ENCODE measurements at regions not wholly inside any gene's neighbourhood (a gene's known extent, or its start where the extent isn't known, plus 50 kb on each side); places are given as distances from the start of the nearest gene placed in this dataset.

GRCh38 chr5:165579911-165580310 is 2074.5 kb downstream of the MAT2B start:
- ATAC-seq (ENCODE audit: low read depth): no peak
- no peak overlapping the region for H3K4me3 ChIP-seq (ENCODE audit: control extremely low read depth in 1 of 5, extremely low read depth in 1 of 5, insufficient read depth in 1 of 5, low read depth in 2 of 5, low read length in 4 of 5)
- no peaks in the 10 kb centered on the region for H3K36me3 ChIP-seq (replicated peaks in 1 of 2; ENCODE audit: control extremely low read depth in 1 of 2, control insufficient read depth in 1 of 2, extremely low read depth in 1 of 2, insufficient read depth in 2 of 2, low read length in 1 of 2)
- peaks cover 0 to 5% (median 0%) of the 10 kb centered on the region in 3 donors for H3K9me3 ChIP-seq (ENCODE audit: control extremely low read depth in 1 of 3, control insufficient read depth in 2 of 3, insufficient read depth in 1 of 3, low read length in 2 of 3)
- no peaks in the 10 kb centered on the region for H3K27me3 Mint-ChIP-seq
- no peaks in the 10 kb centered on the region for H3K4me1 ChIP-seq (ENCODE audit: control insufficient read depth in 2 of 2, insufficient read depth in 2 of 2, low read length in 2 of 2)
- ChIA-PET CTCF (no interaction called here), POLR2A (no interaction called here)
- no peak overlapping the region for H3K27ac Mint-ChIP-seq
- H3K4me2 ChIP-seq (replicated peaks; ENCODE audit: low read depth, low read length, poor library complexity, severe bottlenecking): no peak overlapping the region
- H3K4me1 Mint-ChIP-seq: no peaks in the 10 kb centered on the region
- no peaks in the 10 kb centered on the region for H3K9me3 Mint-ChIP-seq (ENCODE audit: insufficient read depth)
- no peak overlapping the region for H2AFZ ChIP-seq (ENCODE audit: insufficient read depth, low read depth, low read length, poor library complexity, severe bottlenecking)
- no peak overlapping the region for H3K9ac ChIP-seq (ENCODE audit: low read length)
- intact Hi-C loops (cut with micrococcal nuclease): no loop called here
- no peak for TF ChIP-seq EZH2 (IDR thresholded peaks at IDR 0.05; ENCODE audit: borderline replicate concordance, insufficient read depth, low read depth, low read length, poor library complexity, severe bottlenecking)
- no peak for TF ChIP-seq CTCF (IDR thresholded peaks at IDR 0.05)
- H3K4me3 Mint-ChIP-seq: no peak overlapping the region
- no peak overlapping the region for H3K27ac ChIP-seq (ENCODE audit: low read length in 2 of 2)
- H3K27me3 ChIP-seq (replicated peaks in 1 of 4; ENCODE audit: control extremely low read depth in 1 of 4, control insufficient read depth in 3 of 4, insufficient read depth in 4 of 4, low read length in 3 of 4): no peaks in the 10 kb centered on the region
- no peaks in the 10 kb centered on the region for H4K20me1 ChIP-seq (ENCODE audit: control insufficient read depth, insufficient read depth, low read length, poor library complexity, severe bottlenecking)
- no peaks in the 10 kb centered on the region for H3K79me2 ChIP-seq (ENCODE audit: control insufficient read depth, insufficient read depth, low read length)
- DNase-seq: no peak

GRCh38 chr5:165594693-165595092 is 2089.3 kb downstream of the MAT2B start:
- no peaks in the 10 kb centered on the region for H3K4me1 Mint-ChIP-seq
- intact Hi-C loops (cut with micrococcal nuclease): no loop called here
- no peak overlapping the region for H3K4me3 Mint-ChIP-seq
- H3K4me1 ChIP-seq (ENCODE audit: control insufficient read depth in 2 of 2, insufficient read depth in 2 of 2, low read length in 2 of 2): no peaks in the 10 kb centered on the region
- H3K9ac ChIP-seq (ENCODE audit: low read length): no peak overlapping the region
- H3K27ac Mint-ChIP-seq: no peak overlapping the region
- H3K4me3 ChIP-seq (ENCODE audit: control extremely low read depth in 1 of 5, extremely low read depth in 1 of 5, insufficient read depth in 1 of 5, low read depth in 2 of 5, low read length in 4 of 5): no peak overlapping the region
- no peaks in the 10 kb centered on the region for H4K20me1 ChIP-seq (ENCODE audit: control insufficient read depth, insufficient read depth, low read length, poor library complexity, severe bottlenecking)
- DNase-seq (no peak), ATAC-seq (ENCODE audit: low read depth) (no peak)
- H3K4me2 ChIP-seq (replicated peaks; ENCODE audit: low read depth, low read length, poor library complexity, severe bottlenecking): no peak overlapping the region
- ChIA-PET POLR2A (no interaction called here), CTCF (no interaction called here)
- H3K27me3 Mint-ChIP-seq: no peaks in the 10 kb centered on the region
- H3K9me3 ChIP-seq (ENCODE audit: control extremely low read depth in 1 of 3, control insufficient read depth in 2 of 3, insufficient read depth in 1 of 3, low read length in 2 of 3): peaks cover 0 to under 1% (median 0%) of the 10 kb centered on the region in 3 donors
- H2AFZ ChIP-seq (ENCODE audit: insufficient read depth, low read depth, low read length, poor library complexity, severe bottlenecking): no peak overlapping the region
- H3K36me3 ChIP-seq (replicated peaks in 1 of 2; ENCODE audit: control extremely low read depth in 1 of 2, control insufficient read depth in 1 of 2, extremely low read depth in 1 of 2, insufficient read depth in 2 of 2, low read length in 1 of 2): no peaks in the 10 kb centered on the region
- H3K9me3 Mint-ChIP-seq (ENCODE audit: insufficient read depth): peaks cover 2% of the 10 kb centered on the region
- H3K27me3 ChIP-seq (replicated peaks in 1 of 4; ENCODE audit: control extremely low read depth in 1 of 4, control insufficient read depth in 3 of 4, insufficient read depth in 4 of 4, low read length in 3 of 4): no peaks in the 10 kb centered on the region
- no CpG with 5 or more reads among the region's 1 CpG for WGBS (ENCODE audit: insufficient coverage)
- TF ChIP-seq CTCF (IDR thresholded peaks at IDR 0.05) (no peak), EZH2 (IDR thresholded peaks at IDR 0.05; ENCODE audit: borderline replicate concordance, insufficient read depth, low read depth, low read length, poor library complexity, severe bottlenecking) (no peak)
- H3K79me2 ChIP-seq (ENCODE audit: control insufficient read depth, insufficient read depth, low read length): no peaks in the 10 kb centered on the region
- H3K27ac ChIP-seq (ENCODE audit: low read length in 2 of 2): no peak overlapping the region
